Progenitor cell of endocrine pancreas (in vitro differentiated cells): ENCODE measurements at regions not wholly inside any gene's neighbourhood (a gene's known extent, or its start where the extent isn't known, plus 50 kb on each side); places are given as distances from the start of the nearest gene placed in this dataset.

Experiments
- DNase-seq: peaks from one replicate; pipeline ENCODE4 v3.0.0; 2021; ENCODE audit warnings: low spot score; ENCODE audit not compliant: unreplicated experiment
- H3K27ac Mint-ChIP-seq: 2 replicates; pipeline ENCODE4 v1.8.0; 2021; ENCODE audit warnings: mild to moderate bottlenecking, moderate library complexity, mixed read lengths
- H3K27me3 Mint-ChIP-seq: 2 replicates; pipeline ENCODE4 v1.8.0; 2021; ENCODE audit warnings: mixed read lengths
- H3K36me3 Mint-ChIP-seq: 2 replicates; pipeline ENCODE4 v1.8.0; 2022; ENCODE audit warnings: mixed read lengths; ENCODE audit not compliant: insufficient read depth
- H3K4me1 Mint-ChIP-seq: 2 replicates; pipeline ENCODE4 v1.8.0; 2021; ENCODE audit warnings: low read depth, mixed read lengths
- H3K4me3 Mint-ChIP-seq: 2 replicates; pipeline ENCODE4 v1.8.0; 2021; ENCODE audit warnings: low read depth, mild to moderate bottlenecking, moderate library complexity, mixed read lengths
- H3K9me3 Mint-ChIP-seq: 2 replicates; pipeline ENCODE4 v1.8.0; 2021; ENCODE audit warnings: low read depth, mixed read lengths
- TF ChIP-seq, protein P1 (sequence below): fragments of 200-600 bp; sonication (generic); IDR thresholded peaks from one replicate; pipeline ENCODE4 v1.5.0; 2021; ENCODE audit warnings: antibody characterized with exemption, mild to moderate bottlenecking; ENCODE audit not compliant: unreplicated experiment

DNA sequence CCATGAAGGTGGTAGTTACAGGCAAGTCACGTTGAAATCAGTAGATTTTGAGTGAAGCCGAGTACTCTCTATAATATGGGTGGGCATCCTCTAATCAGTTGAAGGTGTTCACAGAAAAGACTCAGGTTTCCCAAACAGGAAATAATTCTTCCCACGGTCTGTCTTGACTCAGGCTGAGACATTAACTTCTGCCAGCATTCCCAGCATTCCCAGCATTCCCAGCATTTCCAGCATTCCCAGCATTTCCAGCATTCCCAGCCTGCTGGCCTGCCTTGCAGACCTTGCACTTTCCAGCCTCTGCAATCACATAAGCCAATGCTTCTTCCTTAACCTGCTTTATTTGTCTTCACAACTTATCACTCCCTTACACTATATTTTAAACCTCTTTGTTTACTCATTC lies 542.3 kb upstream of the ROBO2 start:
- no peak overlapping the region for H3K27ac Mint-ChIP-seq
- H3K4me1 Mint-ChIP-seq: no peaks in the 10 kb centered on the region
- H3K9me3 Mint-ChIP-seq: no peaks in the 10 kb centered on the region
- TF ChIP-seq, protein P1, sequence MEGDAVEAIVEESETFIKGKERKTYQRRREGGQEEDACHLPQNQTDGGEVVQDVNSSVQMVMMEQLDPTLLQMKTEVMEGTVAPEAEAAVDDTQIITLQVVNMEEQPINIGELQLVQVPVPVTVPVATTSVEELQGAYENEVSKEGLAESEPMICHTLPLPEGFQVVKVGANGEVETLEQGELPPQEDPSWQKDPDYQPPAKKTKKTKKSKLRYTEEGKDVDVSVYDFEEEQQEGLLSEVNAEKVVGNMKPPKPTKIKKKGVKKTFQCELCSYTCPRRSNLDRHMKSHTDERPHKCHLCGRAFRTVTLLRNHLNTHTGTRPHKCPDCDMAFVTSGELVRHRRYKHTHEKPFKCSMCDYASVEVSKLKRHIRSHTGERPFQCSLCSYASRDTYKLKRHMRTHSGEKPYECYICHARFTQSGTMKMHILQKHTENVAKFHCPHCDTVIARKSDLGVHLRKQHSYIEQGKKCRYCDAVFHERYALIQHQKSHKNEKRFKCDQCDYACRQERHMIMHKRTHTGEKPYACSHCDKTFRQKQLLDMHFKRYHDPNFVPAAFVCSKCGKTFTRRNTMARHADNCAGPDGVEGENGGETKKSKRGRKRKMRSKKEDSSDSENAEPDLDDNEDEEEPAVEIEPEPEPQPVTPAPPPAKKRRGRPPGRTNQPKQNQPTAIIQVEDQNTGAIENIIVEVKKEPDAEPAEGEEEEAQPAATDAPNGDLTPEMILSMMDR: no peak
- DNase-seq: no peak
- H3K27me3 Mint-ChIP-seq: no peaks in the 10 kb centered on the region
- no peak overlapping the region for H3K4me3 Mint-ChIP-seq
- no peaks in the 10 kb centered on the region for H3K36me3 Mint-ChIP-seq

DNA sequence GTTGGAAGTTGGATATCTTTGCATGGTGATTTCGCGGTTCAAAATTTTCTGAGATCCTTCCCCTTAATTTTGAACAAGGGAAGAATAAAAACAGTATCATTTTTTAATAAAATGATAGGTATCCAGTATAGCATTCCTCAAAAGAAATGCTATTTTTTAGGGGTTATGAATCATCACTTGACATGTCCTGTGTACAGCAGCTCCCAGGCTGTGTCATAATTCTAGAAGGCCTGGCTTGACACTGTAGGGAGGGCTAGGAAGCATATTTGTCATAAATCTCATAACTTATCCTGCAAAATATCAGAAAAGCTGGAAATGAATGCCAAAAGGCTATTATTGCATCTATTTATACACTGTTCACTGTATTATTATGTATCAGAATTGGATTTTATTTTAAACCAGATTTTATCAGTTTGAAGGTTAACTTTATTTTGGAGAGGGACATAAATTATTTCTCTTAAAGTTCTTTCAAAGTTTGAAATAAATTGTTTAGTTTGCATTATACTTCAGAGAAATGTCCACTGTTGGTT lies 539.1 kb upstream of the ROBO2 start:
- Mint-ChIP-seq H3K27ac (no peak overlapping the region), H3K4me3 (no peak overlapping the region), H3K9me3 (no peaks in the 10 kb centered on the region), H3K27me3 (no peaks in the 10 kb centered on the region), H3K36me3 (no peaks in the 10 kb centered on the region), H3K4me1 (no peaks in the 10 kb centered on the region)
- TF ChIP-seq, protein P1: no peak
- DNase-seq: no peak

DNA sequence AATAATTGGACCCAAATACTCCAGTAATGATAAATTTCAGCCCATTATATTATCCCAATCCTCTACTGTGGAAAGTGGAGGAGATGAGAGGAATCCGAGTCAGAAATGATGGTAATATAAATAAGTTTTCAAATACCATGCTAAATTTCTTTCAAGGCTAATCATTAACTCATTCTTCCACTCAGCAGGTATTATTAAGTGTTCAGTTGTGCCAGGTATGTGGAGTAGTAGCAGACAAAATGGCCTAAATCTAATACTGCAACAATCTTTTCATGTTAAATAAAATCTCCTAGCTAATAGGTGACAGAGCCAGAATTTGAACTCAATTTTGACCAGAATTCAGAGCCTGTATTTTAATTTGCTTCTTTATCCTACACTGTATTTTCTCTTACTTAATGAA lies 538.6 kb upstream of the ROBO2 start:
- no peaks in the 10 kb centered on the region for H3K36me3 Mint-ChIP-seq
- H3K4me1 Mint-ChIP-seq: no peaks in the 10 kb centered on the region
- H3K9me3 Mint-ChIP-seq: no peaks in the 10 kb centered on the region
- DNase-seq: no peak
- H3K27me3 Mint-ChIP-seq: no peaks in the 10 kb centered on the region
- H3K4me3 Mint-ChIP-seq: no peak overlapping the region
- TF ChIP-seq, protein P1: no peak
- no peak overlapping the region for H3K27ac Mint-ChIP-seq

DNA sequence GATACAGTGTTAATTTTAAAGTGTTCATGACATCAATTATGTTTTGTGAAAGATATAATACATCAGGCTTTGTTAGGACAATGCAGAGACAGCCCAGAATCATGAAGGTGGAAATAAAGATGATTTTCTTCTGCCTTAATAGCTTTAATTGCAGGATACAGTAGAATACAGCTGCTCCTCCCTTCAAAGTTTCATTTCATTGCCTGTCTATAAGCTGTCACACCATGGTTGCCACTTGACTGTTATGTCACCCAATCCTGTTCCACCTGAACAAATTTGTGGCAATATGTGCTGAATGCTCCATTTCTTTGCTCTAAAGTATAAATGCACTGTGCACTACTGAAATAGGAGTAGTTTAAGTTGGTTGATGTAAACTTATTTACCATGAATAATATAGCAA lies 537.8 kb upstream of the ROBO2 start:
- DNase-seq: no peak
- Mint-ChIP-seq H3K4me3 (no peak overlapping the region), H3K36me3 (no peaks in the 10 kb centered on the region), H3K9me3 (no peaks in the 10 kb centered on the region), H3K27ac (no peak overlapping the region), H3K4me1 (no peaks in the 10 kb centered on the region), H3K27me3 (no peaks in the 10 kb centered on the region)
- TF ChIP-seq, protein P1: no peak

DNA sequence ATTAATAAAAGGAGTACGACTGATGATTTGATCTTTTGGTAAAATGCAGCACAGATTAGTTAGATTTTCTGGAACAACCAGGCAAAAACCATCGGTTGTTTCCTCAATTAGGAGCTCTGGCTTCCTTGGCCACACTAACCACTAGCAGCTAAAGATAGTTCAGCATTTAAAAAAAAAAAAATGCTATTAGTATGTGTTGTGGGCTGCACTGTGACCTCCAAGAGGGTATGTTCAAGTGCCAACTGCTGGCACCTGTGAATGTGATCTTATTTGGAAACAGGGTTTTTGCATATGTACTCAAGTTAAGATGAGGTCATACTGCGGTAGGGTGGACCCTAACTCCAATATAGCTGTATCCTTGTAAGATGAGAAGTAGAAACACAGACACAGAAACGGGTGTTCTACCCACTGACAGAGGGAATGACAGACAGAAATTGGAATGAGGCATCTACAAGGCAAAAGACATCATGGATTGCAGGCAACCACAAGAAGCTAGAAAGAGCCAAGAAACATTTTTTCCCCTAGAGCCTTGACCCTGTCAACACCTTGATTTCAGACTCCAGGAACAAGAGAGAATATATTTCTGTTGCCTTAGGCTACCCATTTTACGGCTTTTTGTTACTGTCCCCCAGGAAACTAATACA lies 534.6 kb upstream of the ROBO2 start:
- Mint-ChIP-seq H3K36me3 (no peaks in the 10 kb centered on the region), H3K4me1 (no peaks in the 10 kb centered on the region), H3K4me3 (no peak overlapping the region), H3K27me3 (no peaks in the 10 kb centered on the region), H3K9me3 (no peaks in the 10 kb centered on the region), H3K27ac (no peak overlapping the region)
- TF ChIP-seq, protein P1: no peak
- DNase-seq: no peak
